K562 (cell line): ENCODE measurements at regions not wholly inside any gene's neighbourhood (a gene's known extent, or its start where the extent isn't known, plus 50 kb on each side); places are given as distances from the start of the nearest gene placed in this dataset.

Source experiments
- ATAC-seq: fragments of 200-7000 bp; cut with Tn5 transposase; 3 replicates; pipeline ENCODE4 v1.9.1; 2020; ENCODE audit warnings: moderate library complexity
- BruUV-seq: library from RNA; stranded (reverse); fragments of 400-500 nt; replicated peaks from 2 replicates; lab custom pipeline; 2021; lab: Mats Ljungman, UMichigan
- CTCF ChIA-PET: fragments of 300-600 bp; formaldehyde crosslinking; extraction: SDS; loops from one replicate; lab custom pipeline; 2021; ENCODE audit warnings: low intra/inter-chr PET ratio; lab: Yijun Ruan, JAX
- POLR2A ChIA-PET: fragments of 300-600, 350-650 bp; sonication (Branson Sonifier 250); formaldehyde crosslinking; extraction: SDS; loops from one replicate; lab custom pipeline; 2021; ENCODE audit warnings: antibody characterized with exemption, inconsistent platforms; lab: Yijun Ruan, JAX
- DNase-seq, 4 experiments: peaks; one replicate each; pipeline versions ENCODE4 v3.0.0 to v3.0.0-alpha.2; 2011 to 2018; ENCODE audit warnings: low spot score in 3 of 4, mixed read lengths in 3 of 4; ENCODE audit errors: extremely low read depth in 1 of 4
- FAIRE-seq: peaks from 2 replicates; lab custom pipeline; 2011; peaks lifted over from hg19 to GRCh38; lab: Jason Lieb, UNC
- H2AFZ ChIP-seq: 2 replicates; pipeline ENCODE4 v1.6.0; 2011; ENCODE audit warnings: low read depth, low read length, control low read depth, inconsistent platforms
- H3K27ac ChIP-seq: fragments of 200-600 bp; 3 replicates; pipeline ENCODE4 v1.8.0; 2011; ENCODE audit warnings: low read depth, mild to moderate bottlenecking, control low read depth, inconsistent platforms, low read length, moderate library complexity, mixed read lengths; ENCODE audit errors: extremely low read depth
- H3K27me3 ChIP-seq, 2 experiments: fragments of 300-600 bp in 1 of 2; 2 replicates in 1 of 2; 3 replicates in 1 of 2; pipeline versions ENCODE4 v1.6.0 to v1.8.0; 2011; ENCODE audit warnings: inconsistent platforms in 2 of 2, low read length in 2 of 2, mild to moderate bottlenecking in 1 of 2, mixed read lengths in 1 of 2, moderate library complexity in 1 of 2; ENCODE audit not compliant: control insufficient read depth in 2 of 2, insufficient read depth in 2 of 2
- H3K36me3 ChIP-seq: fragments of 300-600 bp; 3 replicates; pipeline ENCODE4 v1.8.0; 2011; ENCODE audit warnings: mild to moderate bottlenecking, low read length, inconsistent platforms; ENCODE audit not compliant: control insufficient read depth, insufficient read depth
- H3K4me1 ChIP-seq, 2 experiments: fragments of 200-600 bp in 1 of 2; replicated peaks in 1 of 2; 2 replicates in 1 of 2; 3 replicates in 1 of 2; pipeline versions ENCODE4 v1.5.1 to v1.8.0; 2011; ENCODE audit warnings: inconsistent platforms in 2 of 2, low read length in 2 of 2, mild to moderate bottlenecking in 1 of 2, mixed read lengths in 1 of 2, moderate library complexity in 1 of 2; ENCODE audit not compliant: control insufficient read depth in 2 of 2, insufficient read depth in 2 of 2
- H3K4me2 ChIP-seq: 2 replicates; pipeline ENCODE4 v1.6.1; 2011; ENCODE audit warnings: low read length, control low read depth, inconsistent platforms, mixed read lengths; ENCODE audit not compliant: insufficient read depth
- H3K4me3 ChIP-seq: fragments of 200-600 bp; sonication (generic), shearing (Covaris generic); 2 replicates; pipeline ENCODE4 v1.5.1; 2016; ENCODE audit warnings: control low read depth, inconsistent platforms
- H3K79me2 ChIP-seq: fragments of 200-600 bp; 3 replicates; pipeline ENCODE4 v1.8.0; 2011; ENCODE audit warnings: low read length, inconsistent platforms; ENCODE audit not compliant: control insufficient read depth, insufficient read depth
- H3K9ac ChIP-seq, 2 experiments: 2 replicates each; pipeline versions ENCODE4 v1.6.0 to v1.6.1; 2011; ENCODE audit warnings: low read depth in 2 of 2, low read length in 2 of 2, control low read depth in 1 of 2, inconsistent platforms in 1 of 2, mild to moderate bottlenecking in 1 of 2, mixed read lengths in 1 of 2; ENCODE audit not compliant: insufficient read depth in 1 of 2
- H3K9me1 ChIP-seq: one replicate; pipeline ENCODE4 v1.6.0; 2011; ENCODE audit warnings: inconsistent platforms, mild to moderate bottlenecking, low read length, moderate library complexity; ENCODE audit not compliant: control insufficient read depth, insufficient read depth
- H3K9me3 ChIP-seq: replicated peaks from 2 replicates; pipeline ENCODE4 v1.5.1; 2011; ENCODE audit warnings: low read depth, low read length, inconsistent platforms; ENCODE audit not compliant: control insufficient read depth, insufficient read depth
- H4K20me1 ChIP-seq: replicated peaks from 2 replicates; pipeline ENCODE4 v1.6.1; 2011; ENCODE audit warnings: low read length, inconsistent platforms, mixed read lengths; ENCODE audit not compliant: control insufficient read depth, insufficient read depth
- E2F8 ChIP-seq: fragments of 450-650 bp; IDR thresholded peaks from 2 replicates; pipeline ENCODE4 v1.7.1; 2018; ENCODE audit warnings: mild to moderate bottlenecking, low read depth; ENCODE audit not compliant: partially characterized antibody
- HMBOX1 ChIP-seq: sonication (generic); IDR thresholded peaks from 2 replicates; pipeline ENCODE4 v1.6.1; 2016
- NR2C2 ChIP-seq, 2 experiments: fragments of 200-800 bp in 1 of 2; sonication (Bioruptor generic) in 1 of 2; sonication (generic) in 1 of 2; formaldehyde crosslinking in 1 of 2; IDR thresholded peaks; 2 replicates each; pipeline versions ENCODE4 v1.6.1 to v1.8.0; 2016 to 2022; ENCODE audit warnings: mild to moderate bottlenecking in 1 of 2, missing compliant biosample characterization in 1 of 2, missing genetic modification characterization in 1 of 2, missing genetic modification reagents in 1 of 2
- NR4A1 ChIP-seq, 2 experiments: fragments of 250-450 bp in 1 of 2; fragments of 450-650 bp in 1 of 2; sonication (Bioruptor Pico) in 1 of 2; IDR thresholded peaks; 2 replicates each; pipeline versions ENCODE4 v1.4.0 to v1.6.1; 2016 to 2020; ENCODE audit warnings: mild to moderate bottlenecking in 2 of 2, missing compliant biosample characterization in 1 of 2, missing genetic modification characterization in 1 of 2, moderate library complexity in 1 of 2
- PHB2 ChIP-seq: fragments of 450-650 bp; IDR thresholded peaks from 2 replicates; pipeline ENCODE4 v1.6.1; 2017; ENCODE audit warnings: low read depth
- PREB ChIP-seq: sonication (generic); formaldehyde crosslinking; IDR thresholded peaks from 2 replicates; pipeline ENCODE4 v1.8.1; 2023; ENCODE audit warnings: mild to moderate bottlenecking, missing genetic modification reagents
- RCOR1 ChIP-seq, 2 experiments: IDR thresholded peaks; 2 replicates each; pipeline ENCODE4 v1.6.1; 2012; ENCODE audit warnings: low read depth in 2 of 2, low read length in 2 of 2, borderline replicate concordance in 1 of 2, improper control_type of control experiment in 1 of 2
- SMARCA4 ChIP-seq: fragments of 450-650 bp; IDR thresholded peaks from 2 replicates; pipeline ENCODE4 v1.6.1; 2016
- ZC3H11A ChIP-seq: IDR thresholded peaks from 2 replicates; pipeline ENCODE4 v1.6.1; 2012; ENCODE audit warnings: low read depth, low read length, improper control_type of control experiment
- ZNF282 ChIP-seq: sonication (generic); formaldehyde crosslinking; IDR thresholded peaks from 2 replicates; pipeline ENCODE4 v1.8.1; 2023; ENCODE audit warnings: missing genetic modification reagents
- ZNF696 ChIP-seq: fragments of 250-450 bp; sonication (Bioruptor Pico); conservative IDR thresholded peaks from 2 replicates; pipeline ENCODE4 v1.4.0; 2020; ENCODE audit warnings: mild to moderate bottlenecking, moderate library complexity
- WGBS: fragments of 100-300 bp; shearing (Covaris generic); methylation state at CpG from one replicate; pipeline ENCODE4 v1.1.6; 2016; ENCODE audit warnings: low coverage, mixed read lengths; ENCODE audit not compliant: insufficient coverage; ENCODE audit errors: missing lambda C conversion rate; 5-methylcytosine and 5-hydroxymethylcytosine counted together
- in situ Hi-C: fragments of 300-500 bp; cut with MboI; formaldehyde crosslinking; loops from 4 replicates; pipeline ENCODE4 v1.15.0; 2018; ENCODE audit warnings: inconsistent platforms, mixed read lengths
- intact Hi-C: fragments of 100-400 bp; cut with micrococcal nuclease; formaldehyde crosslinking; loops from 2 replicates; pipeline ENCODE4 v1.14.2; 2022

GRCh38 chr18:1657876-1658275 is 753.2 kb downstream of the ADCYAP1 start (continued):
- TF ChIP-seq NR2C2 (CRISPR knock-in tag; IDR thresholded peaks at IDR 0.05) (no peak), NR2C2 (tag; IDR thresholded peaks at IDR 0.05) (no peak), E2F8 (no peak)

- no peak for FAIRE-seq
- no TSS peak for BruUV-seq
- TF ChIP-seq ZC3H11A: no peak
- TF ChIP-seq ZNF282: no peak
- no peak for TF ChIP-seq HMBOX1
- no peak for TF ChIP-seq ZNF696 (CRISPR knock-in tag)
- no peak for TF ChIP-seq SMARCA4
- no peak for TF ChIP-seq PHB2
- TF ChIP-seq PREB: no peak
- no peak for TF ChIP-seq RCOR1 (IDR thresholded peaks at IDR 0.05; ENCODE audit: borderline replicate concordance in 1 of 2, low read depth in 2 of 2, low read length in 2 of 2)
- no peak for TF ChIP-seq NR4A1 (CRISPR knock-in tag; IDR thresholded peaks at IDR 0.05)
- TF ChIP-seq NR4A1 (tag; IDR thresholded peaks at IDR 0.05): no peak
Measured at GRCh38 chr18:1658908-1659566, 754.4 kb downstream of the ADCYAP1 start.

More at GRCh38 chr18:1658908-1659566, 754.4 kb downstream of the ADCYAP1 start:
- DNase-seq: no peak
- Histone ChIP-seq H3K27ac (no peak overlapping the region), H3K9ac (no peak overlapping the region), H3K27me3 (no peaks in the 10 kb centered on the region), H3K4me1 (no peaks in the 10 kb centered on the region), H3K9me3 (no peaks in the 10 kb centered on the region), H3K4me2 (no peak overlapping the region), H2AFZ (no peak overlapping the region), H3K9me1 (no peaks in the 10 kb centered on the region), H3K36me3 (no peaks in the 10 kb centered on the region), H3K4me3 (no peak overlapping the region), H3K79me2 (no peaks in the 10 kb centered on the region), H4K20me1 (no peaks in the 10 kb centered on the region)
- 11% methylated on average over 9 of the region's 9 CpGs for WGBS
- ATAC-seq: no peak
- POLR2A ChIA-PET: no interaction called here
- in situ Hi-C loops (no loop called here), intact Hi-C loops (no loop called here)
- CTCF ChIA-PET: no interaction called here
